CD4-positive, alpha-beta T cell (primary cell): ENCODE measurements at regions not wholly inside any gene's neighbourhood (a gene's known extent, or its start where the extent isn't known, plus 50 kb on each side); places are given as distances from the start of the nearest gene placed in this dataset.

Source experiments
- ATAC-seq: fragments of 200-7000 bp; cut with Tn5 transposase; one replicate; pipeline ENCODE4 v1.10.0; 2022; ENCODE audit warnings: mild to moderate bottlenecking; ENCODE audit not compliant: poor library complexity
- CTCF ChIA-PET: fragments of 350-600 bp; sonication (Branson Sonifier 250); formaldehyde crosslinking; loops from one replicate; lab custom pipeline; 2021; ENCODE audit warnings: antibody characterized with exemption, inconsistent platforms; lab: Charles Lee
- POLR2A ChIA-PET: fragments of 350-600 bp; sonication (Branson Sonifier 250); formaldehyde crosslinking; loops from one replicate; lab custom pipeline; 2021; ENCODE audit warnings: antibody characterized with exemption, inconsistent platforms; lab: Charles Lee
- DNase-seq, 14 experiments: peaks; one replicate each; pipeline ENCODE4 v3.0.0-alpha.2; 2013 to 2020; ENCODE audit warnings: mixed read lengths in 2 of 14
- H3K27ac ChIP-seq, 2 donors: one replicate each; pipeline versions ENCODE4 v1.5.1 to v1.7.0; 2013; ENCODE audit warnings: low read length in 2 of 2, low read depth in 1 of 2, mild to moderate bottlenecking in 1 of 2
- H3K27me3 ChIP-seq, 2 experiments: 1 replicate in 1 of 2; 2 replicates in 1 of 2; pipeline versions ENCODE4 v1.6.1 to v1.7.0; 2013; ENCODE audit warnings: low read length in 2 of 2, control low read depth in 1 of 2, mild to moderate bottlenecking in 1 of 2, moderate library complexity in 1 of 2; ENCODE audit not compliant: insufficient read depth in 2 of 2, control insufficient read depth in 1 of 2
- H3K36me3 ChIP-seq: one replicate; pipeline ENCODE4 v1.6.1; 2013; ENCODE audit warnings: low read length, control low read depth; ENCODE audit not compliant: insufficient read depth
- H3K4me1 ChIP-seq: one replicate; pipeline ENCODE4 v1.6.1; 2013; ENCODE audit warnings: low read length, control low read depth; ENCODE audit not compliant: insufficient read depth
- H3K4me3 ChIP-seq: one replicate; pipeline ENCODE4 v1.5.1; 2013; ENCODE audit warnings: mild to moderate bottlenecking, low read length, moderate library complexity
- H3K9me3 ChIP-seq, 2 experiments: 1 replicate in 1 of 2; 2 replicates in 1 of 2; pipeline versions ENCODE4 v1.6.1 to v1.7.0; 2013; ENCODE audit warnings: low read length in 2 of 2, mild to moderate bottlenecking in 2 of 2, control low read depth in 1 of 2, moderate library complexity in 1 of 2; ENCODE audit not compliant: control insufficient read depth in 1 of 2, insufficient read depth in 1 of 2
- H3K27ac Mint-ChIP-seq: one replicate; pipeline ENCODE4 v1.8.0; 2020; ENCODE audit warnings: mixed read lengths
- H3K27me3 Mint-ChIP-seq: one replicate; pipeline ENCODE4 v1.8.0; 2021; ENCODE audit warnings: mixed read lengths
- H3K36me3 Mint-ChIP-seq: one replicate; pipeline ENCODE4 v1.8.0; 2021; ENCODE audit warnings: low read depth, mixed read lengths
- H3K4me1 Mint-ChIP-seq: one replicate; pipeline ENCODE4 v1.8.0; 2021; ENCODE audit warnings: low read depth, mixed read lengths
- H3K4me3 Mint-ChIP-seq: one replicate; pipeline ENCODE4 v1.8.0; 2020; ENCODE audit warnings: mild to moderate bottlenecking, mixed read lengths
- H3K9me3 Mint-ChIP-seq: one replicate; pipeline ENCODE4 v1.8.0; 2020; ENCODE audit warnings: mixed read lengths
- CTCF ChIP-seq: fragments of 200-600 bp; IDR thresholded peaks from one replicate; pipeline ENCODE4 v1.8.0; 2022; ENCODE audit warnings: antibody characterized with exemption, mild to moderate bottlenecking
- intact Hi-C, 2 experiments: fragments of 100-400 bp; cut with DNase I in 1 of 2; cut with micrococcal nuclease in 1 of 2; formaldehyde crosslinking; loops; one replicate each; pipeline versions ENCODE4 v1.15.1 to v1.9.0; 2023 to 2025; cut with DNase I, micrococcal nuclease

- H3K27me3 ChIP-seq = no peaks in the 10 kb centered on the region
- no peak for TF ChIP-seq CTCF
- Mint-ChIP-seq H3K4me1 (peaks cover 7% of the 10 kb centered on the region), H3K27ac (no peak overlapping the region), H3K27me3 (no peaks in the 10 kb centered on the region), H3K4me3 (no peak overlapping the region), H3K36me3 (peaks cover 38% of the 10 kb centered on the region), H3K9me3 (peaks cover 12% of the 10 kb centered on the region)
- ChIA-PET POLR2A (no interaction called here), CTCF (no interaction called here)
- no peaks in the 10 kb centered on the region for H3K4me1 ChIP-seq
- no peak overlapping the region for H3K4me3 ChIP-seq
- DNase-seq = no peak
- H3K9me3 ChIP-seq = peaks cover 0 to 4% of the 10 kb centered on the region in 2 experiments
- no peak for ATAC-seq
- no peaks in the 10 kb centered on the region for H3K36me3 ChIP-seq
- H3K27ac ChIP-seq = no peak overlapping the region
- intact Hi-C loops = no loop called here
These were observed 265.7 kb downstream of the BRD1 start for GRCh38 chr22:49561976-49562375.

- no peak for TF ChIP-seq CTCF
- Histone ChIP-seq H3K9me3 (peaks cover 0 to 6% of the 10 kb centered on the region in 2 experiments), H3K4me3 (no peak overlapping the region), H3K27ac (no peak overlapping the region), H3K36me3 (no peaks in the 10 kb centered on the region), H3K27me3 (no peaks in the 10 kb centered on the region), H3K4me1 (no peaks in the 10 kb centered on the region)
- DNase-seq (no peak), ATAC-seq (no peak)
- intact Hi-C loops = no loop called here
- CTCF ChIA-PET = no interaction called here
- H3K27ac Mint-ChIP-seq = no peak overlapping the region
- no peak overlapping the region for H3K4me3 Mint-ChIP-seq
- POLR2A ChIA-PET = no interaction called here
- peaks cover 43% of the 10 kb centered on the region for H3K36me3 Mint-ChIP-seq
- H3K27me3 Mint-ChIP-seq = no peaks in the 10 kb centered on the region
- peaks cover 12% of the 10 kb centered on the region for H3K9me3 Mint-ChIP-seq
- H3K4me1 Mint-ChIP-seq = peaks cover 7% of the 10 kb centered on the region
These were observed 266.3 kb downstream of the BRD1 start for GRCh38 chr22:49561338-49561737.

GRCh38 chr22:49555526-49555925 is 272.1 kb downstream of the BRD1 start:
- no peaks in the 10 kb centered on the region for H3K27me3 Mint-ChIP-seq
- no peak for DNase-seq

More at GRCh38 chr22:49555526-49555925, 272.1 kb downstream of the BRD1 start:
- Mint-ChIP-seq H3K9me3 (peaks cover 7% of the 10 kb centered on the region), H3K36me3 (peaks cover 32% of the 10 kb centered on the region), H3K4me1 (no peaks in the 10 kb centered on the region), H3K27ac (no peak overlapping the region), H3K4me3 (no peak overlapping the region)
- POLR2A ChIA-PET = no interaction called here
- H3K9me3 ChIP-seq = peaks cover 6 to 42% of the 10 kb centered on the region in 2 experiments
- H3K27ac ChIP-seq = no peak overlapping the region
- no peak for TF ChIP-seq CTCF
- intact Hi-C loops = no loop called here
- H3K4me3 ChIP-seq = no peak overlapping the region
- no peaks in the 10 kb centered on the region for H3K4me1 ChIP-seq
- no peaks in the 10 kb centered on the region for H3K27me3 ChIP-seq
- H3K36me3 ChIP-seq = no peaks in the 10 kb centered on the region
- ATAC-seq = no peak
- CTCF ChIA-PET = no interaction called here
